Hindlimb muscle (tissue), 1 donor: ENCODE measurements at regions not wholly inside any gene's neighbourhood (a gene's known extent, or its start where the extent isn't known, plus 50 kb on each side); places are given as distances from the start of the nearest gene placed in this dataset.
"Not testable (repeated sequence)": the region's sequence is repeated elsewhere in the genome, so short reads cannot be mapped to it uniquely, and the experiment has no call there.

Source experiments
- DNase-seq: peaks from one replicate; pipeline ENCODE4 v3.0.0-alpha.2; 2013

DNA sequence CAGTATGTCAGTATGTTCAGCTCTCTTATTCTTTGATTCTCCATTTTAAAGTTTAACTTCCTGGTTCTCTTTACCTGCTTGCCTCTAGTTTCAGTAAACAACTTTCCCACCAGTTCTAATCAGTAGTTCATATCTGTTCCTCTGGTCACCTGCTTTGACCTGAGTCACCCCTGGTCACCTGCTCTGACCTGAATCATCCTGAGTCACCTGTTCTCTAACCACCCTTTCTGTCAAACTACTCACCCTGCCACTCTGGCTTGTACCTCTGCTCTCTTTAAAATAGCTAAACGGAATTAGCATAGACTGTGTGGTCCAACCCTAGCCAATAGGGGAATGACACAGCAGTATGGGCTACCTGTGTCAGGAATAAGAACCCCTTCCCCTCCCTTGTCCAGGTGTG lies 62.0 kb upstream of the NREP start:
- not testable (repeated sequence) for DNase-seq

DNA sequence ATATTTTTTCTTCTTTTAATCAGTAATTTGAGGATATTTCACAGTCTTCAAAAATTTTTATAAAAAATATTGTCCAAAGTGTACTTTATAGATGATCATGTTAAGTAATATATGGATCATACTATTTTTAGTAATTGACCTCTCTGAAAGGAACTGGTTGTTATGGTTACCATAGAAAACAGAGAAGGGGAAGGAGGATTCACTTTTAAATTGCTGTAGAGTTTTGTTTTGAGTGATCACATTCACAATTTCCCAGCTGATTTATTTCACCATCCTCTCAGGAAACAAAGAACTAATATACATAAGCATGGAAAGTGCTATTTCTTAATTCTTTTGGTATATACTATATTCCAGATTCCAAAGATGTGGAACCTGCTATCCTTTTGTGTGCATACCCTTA lies 56.5 kb upstream of the NREP start:
- DNase-seq: no peak

DNA sequence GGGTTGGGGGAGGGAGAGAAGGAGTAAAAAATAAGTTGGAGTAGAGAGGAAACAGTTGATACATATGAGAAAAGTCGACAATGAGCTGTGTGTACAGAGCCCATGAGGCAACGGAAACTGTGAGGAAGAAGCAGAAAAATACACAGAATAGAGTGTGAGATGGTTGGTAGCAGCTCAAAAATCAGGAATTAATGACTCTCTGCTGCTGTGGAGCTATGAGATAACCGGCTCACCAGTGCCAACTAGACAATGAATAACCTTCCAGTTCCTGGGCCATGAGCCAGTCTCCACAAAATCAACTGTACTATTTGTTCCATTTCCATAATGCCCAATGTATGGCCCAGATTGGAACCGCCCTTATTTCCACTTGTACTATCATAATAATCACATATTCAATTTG lies 53.1 kb upstream of the NREP start:
- DNase-seq: no peak
